ENCODE measurements at regions not wholly inside any gene's neighbourhood (a gene's known extent, or its start where the extent isn't known, plus 50 kb on each side); places are given as distances from the start of the nearest gene placed in this dataset.
"Not testable (repeated sequence)": the region's sequence is repeated elsewhere in the genome, so short reads cannot be mapped to it uniquely, and the experiment has no call there.

DNA sequence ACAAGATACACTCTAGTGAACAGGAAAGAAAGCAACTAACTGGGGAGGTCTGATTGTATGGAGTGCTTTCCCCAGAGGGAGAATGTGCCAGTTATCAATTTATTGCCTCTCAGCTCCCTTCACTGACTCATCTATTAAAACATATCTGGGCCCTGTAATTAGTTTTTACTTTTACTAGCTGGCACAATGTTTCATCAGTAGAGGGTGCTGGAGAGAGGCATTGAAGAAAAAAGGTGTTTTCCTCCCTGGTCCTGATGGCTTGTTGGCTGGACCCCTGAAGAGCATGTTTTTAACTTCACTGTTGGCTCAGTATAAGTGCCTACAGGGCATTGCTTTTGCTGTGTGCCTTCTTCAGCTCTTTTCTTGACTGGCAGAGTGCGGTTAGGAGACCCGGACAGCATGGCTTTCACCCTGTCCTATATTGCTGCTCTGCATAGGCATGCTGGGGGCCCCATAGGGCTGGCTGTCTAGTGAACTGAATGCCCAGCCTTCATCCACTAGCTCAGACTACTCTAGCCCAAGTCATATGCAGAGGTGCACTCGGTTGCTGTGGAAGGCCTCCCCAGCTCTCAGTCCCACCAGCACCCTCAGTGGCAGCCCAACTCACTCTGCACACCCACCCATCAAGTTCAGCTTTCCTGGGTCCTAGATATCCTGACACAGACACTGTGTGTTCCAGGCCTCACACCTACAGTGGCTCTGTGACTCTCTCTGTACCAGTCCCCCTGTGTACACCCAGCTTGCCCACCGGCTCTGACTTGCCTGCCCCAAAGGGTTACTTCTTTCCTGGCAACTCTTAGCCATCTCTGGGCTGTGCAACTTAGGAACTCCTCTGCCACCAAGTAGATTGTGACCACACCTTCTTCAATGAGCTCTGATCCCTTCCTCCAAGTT lies 62.3 kb upstream of the ACYP2 start:
- no peak overlapping the region for H3K27ac ChIP-seq (replicated peaks)
- H3K27me3 ChIP-seq (ENCODE audit: low read depth), result no peaks in the 10 kb centered on the region
- H3K9me3 ChIP-seq (replicated peaks), result peaks cover 15% of the 10 kb centered on the region
- H3K36me3 ChIP-seq, result peaks cover 33% of the 10 kb centered on the region
- no peaks in the 10 kb centered on the region for H3K4me1 ChIP-seq
- no peak overlapping the region for H3K4me3 ChIP-seq
- intact Hi-C loops (cut with micrococcal nuclease), result no loop called here
- TF ChIP-seq, protein P1, sequence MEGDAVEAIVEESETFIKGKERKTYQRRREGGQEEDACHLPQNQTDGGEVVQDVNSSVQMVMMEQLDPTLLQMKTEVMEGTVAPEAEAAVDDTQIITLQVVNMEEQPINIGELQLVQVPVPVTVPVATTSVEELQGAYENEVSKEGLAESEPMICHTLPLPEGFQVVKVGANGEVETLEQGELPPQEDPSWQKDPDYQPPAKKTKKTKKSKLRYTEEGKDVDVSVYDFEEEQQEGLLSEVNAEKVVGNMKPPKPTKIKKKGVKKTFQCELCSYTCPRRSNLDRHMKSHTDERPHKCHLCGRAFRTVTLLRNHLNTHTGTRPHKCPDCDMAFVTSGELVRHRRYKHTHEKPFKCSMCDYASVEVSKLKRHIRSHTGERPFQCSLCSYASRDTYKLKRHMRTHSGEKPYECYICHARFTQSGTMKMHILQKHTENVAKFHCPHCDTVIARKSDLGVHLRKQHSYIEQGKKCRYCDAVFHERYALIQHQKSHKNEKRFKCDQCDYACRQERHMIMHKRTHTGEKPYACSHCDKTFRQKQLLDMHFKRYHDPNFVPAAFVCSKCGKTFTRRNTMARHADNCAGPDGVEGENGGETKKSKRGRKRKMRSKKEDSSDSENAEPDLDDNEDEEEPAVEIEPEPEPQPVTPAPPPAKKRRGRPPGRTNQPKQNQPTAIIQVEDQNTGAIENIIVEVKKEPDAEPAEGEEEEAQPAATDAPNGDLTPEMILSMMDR (IDR thresholded peaks at IDR 0.05; ENCODE audit: borderline replicate concordance), result no peak
- DNase-seq, result no peak

DNA sequence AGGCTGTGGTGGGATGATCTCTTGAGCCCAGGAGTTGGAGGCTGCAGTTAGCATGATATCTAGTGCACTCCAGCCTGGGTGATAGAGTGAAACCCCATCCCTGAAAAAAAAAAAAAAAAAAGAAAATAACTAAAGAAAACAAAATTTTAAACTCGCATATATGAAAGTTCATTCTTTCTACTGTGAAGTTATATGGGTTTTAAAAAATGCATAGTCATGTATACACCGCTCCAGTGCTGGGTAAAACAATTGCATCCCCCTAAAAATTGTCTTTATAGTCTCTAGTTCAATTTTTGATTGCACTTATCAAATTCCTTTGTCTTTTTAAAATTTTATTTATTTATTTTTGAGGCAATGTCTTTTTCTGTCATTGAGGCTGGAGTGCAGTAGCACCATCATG lies 65.0 kb upstream of the ACYP2 start:
- TF ChIP-seq, protein P1 (IDR thresholded peaks at IDR 0.05; ENCODE audit: borderline replicate concordance), result no peak
- Histone ChIP-seq H3K27ac (replicated peaks) (no peak overlapping the region), H3K4me3 (no peak overlapping the region), H3K9me3 (replicated peaks) (peaks cover 16% of the 10 kb centered on the region), H3K4me1 (no peaks in the 10 kb centered on the region), H3K27me3 (ENCODE audit: low read depth) (no peaks in the 10 kb centered on the region), H3K36me3 (peaks cover 29% of the 10 kb centered on the region)
- intact Hi-C loops (cut with micrococcal nuclease), result no loop called here
- no peak for DNase-seq

DNA sequence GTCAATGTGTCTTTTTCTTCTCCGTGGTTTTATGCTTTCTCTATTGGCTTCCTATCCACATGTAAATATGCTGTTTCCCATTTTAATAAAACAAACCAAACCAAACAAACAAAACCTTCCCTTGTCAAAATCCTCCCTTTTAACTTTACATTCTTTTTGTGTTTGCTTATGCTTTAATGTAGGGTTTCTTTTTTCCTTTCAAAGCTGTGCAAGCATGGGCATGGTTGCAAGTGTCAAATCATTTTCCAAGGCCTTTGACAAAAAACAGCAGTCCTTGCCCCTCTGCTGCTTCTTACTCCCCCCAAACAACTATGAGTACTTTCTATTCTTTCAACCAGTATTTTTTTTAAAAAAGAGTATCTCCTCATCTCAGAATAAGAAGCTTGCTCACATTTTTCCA lies 66.0 kb upstream of the ACYP2 start:
- no peaks in the 10 kb centered on the region for H3K27me3 ChIP-seq (ENCODE audit: low read depth)
- DNase-seq, result no peak
- H3K4me3 ChIP-seq, result no peak overlapping the region
- H3K36me3 ChIP-seq, result peaks cover 29% of the 10 kb centered on the region
- TF ChIP-seq, protein P1 (IDR thresholded peaks at IDR 0.05; ENCODE audit: borderline replicate concordance), result no peak
- intact Hi-C loops (cut with micrococcal nuclease), result no loop called here
- peaks cover 24% of the 10 kb centered on the region for H3K9me3 ChIP-seq (replicated peaks)
- no peak overlapping the region for H3K27ac ChIP-seq (replicated peaks)
- H3K4me1 ChIP-seq, result peaks cover 1% of the 10 kb centered on the region

DNA sequence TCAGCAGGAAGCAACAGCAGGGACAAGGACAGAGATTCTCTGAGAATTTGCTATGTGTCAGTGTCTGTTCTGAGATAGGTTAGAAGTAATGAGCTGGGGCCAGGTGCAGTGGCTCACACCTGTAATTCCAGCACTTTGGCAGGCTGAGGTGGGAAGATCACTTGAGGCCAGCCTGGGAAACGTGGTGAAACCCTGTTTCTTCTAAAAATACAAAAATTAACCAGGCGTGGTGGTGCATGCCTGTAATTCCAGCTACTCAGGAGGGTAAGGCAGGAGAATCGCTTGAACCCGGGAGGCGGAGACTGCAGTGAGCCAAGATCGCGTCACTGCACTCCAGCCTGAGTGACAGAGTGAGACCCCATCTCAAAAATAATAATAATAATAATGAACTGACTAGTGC lies 66.5 kb upstream of the ACYP2 start:
- peaks cover 29% of the 10 kb centered on the region for H3K36me3 ChIP-seq
- H3K4me3 ChIP-seq; H3K27me3 ChIP-seq (ENCODE audit: low read depth); DNase-seq; intact Hi-C loops (cut with micrococcal nuclease); H3K27ac ChIP-seq (replicated peaks); H3K4me1 ChIP-seq: not testable (repeated sequence)
- H3K9me3 ChIP-seq (replicated peaks), result peaks cover 22% of the 10 kb centered on the region

GRCh38 chr2:54048117-54048785 lies 67.2 kb upstream of the ACYP2 start:
- peaks cover 16% of the 10 kb centered on the region for H3K9me3 ChIP-seq (replicated peaks)
- DNase-seq, result no peak
- H3K4me1 ChIP-seq, result peaks cover 12% of the 10 kb centered on the region
- no peak overlapping the region for H3K27ac ChIP-seq (replicated peaks)
- H3K4me3 ChIP-seq, result no peak overlapping the region
- H3K27me3 ChIP-seq (ENCODE audit: low read depth), result no peaks in the 10 kb centered on the region
- peaks cover 27% of the 10 kb centered on the region for H3K36me3 ChIP-seq
- intact Hi-C loops (cut with micrococcal nuclease), result no loop called here
- TF ChIP-seq, protein P1 (IDR thresholded peaks at IDR 0.05; ENCODE audit: borderline replicate concordance), result peak; percentile 14

DNA sequence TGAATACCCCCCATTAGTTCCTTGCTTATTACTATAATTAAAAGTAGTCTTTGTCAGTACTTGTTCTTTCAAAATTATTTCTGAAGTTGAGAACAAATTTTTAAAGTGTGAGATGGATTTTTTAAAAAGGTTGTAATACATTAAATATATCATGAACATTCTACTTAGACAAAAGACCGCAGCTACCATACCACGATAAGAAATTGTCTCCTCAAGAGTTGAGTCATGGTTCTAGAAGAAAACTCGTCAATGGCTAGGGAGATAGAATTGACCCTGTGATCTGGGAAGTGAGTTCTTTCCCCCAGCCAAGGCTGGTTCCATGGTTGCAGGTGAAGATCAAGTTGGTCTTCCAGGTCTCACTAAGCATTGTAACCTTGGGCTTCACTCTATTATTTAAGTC lies 67.8 kb upstream of the ACYP2 start:
- TF ChIP-seq, protein P1 (IDR thresholded peaks at IDR 0.05; ENCODE audit: borderline replicate concordance), result no peak
- intact Hi-C loops (cut with micrococcal nuclease), result no loop called here
- peaks cover 12% of the 10 kb centered on the region for H3K9me3 ChIP-seq (replicated peaks)

More for the DNA sequence above, 67.8 kb upstream of the ACYP2 start:
- Histone ChIP-seq H3K27me3 (ENCODE audit: low read depth) (no peaks in the 10 kb centered on the region), H3K27ac (replicated peaks) (no peak overlapping the region), H3K4me1 (peaks cover 16% of the 10 kb centered on the region), H3K36me3 (peaks cover 21% of the 10 kb centered on the region), H3K4me3 (no peak overlapping the region)
- DNase-seq, result no peak

Data from left ventricle myocardium inferior (tissue), 1 donor.